Heart left ventricle (tissue), 13 donors: ENCODE measurements at regions not wholly inside any gene's neighbourhood (a gene's known extent, or its start where the extent isn't known, plus 50 kb on each side); places are given as distances from the start of the nearest gene placed in this dataset.

ENCODE experiments used
- POLR2A ChIP-seq, 2 donors: fragments of 450-650 bp; IDR thresholded peaks; one replicate each; pipeline ENCODE4 v1.6.1; 2017; ENCODE audit warnings: antibody characterized with exemption in 2 of 2, mild to moderate bottlenecking in 2 of 2, moderate library complexity in 2 of 2
- TF ChIP-seq, protein P1 (sequence below), 12 donors: fragments of 200-600 bp; sonication (generic) in 4 of 12; IDR thresholded peaks; one replicate each; pipeline versions ENCODE4 v1.5.0 to v1.8.0; 2018 to 2022; ENCODE audit warnings: antibody characterized with exemption in 12 of 12, mild to moderate bottlenecking in 5 of 12
- donor health status: ischemic (EF 13 %, LVEDD 7.1; RV severe dilation, severe dysfunction).
- donor health status: DM: no; HTN: yes; CAD: no.
- donor health status: DM: no; HTN: no; CAD: no.
- donor health status: ischemic (EF 25% LVEDD 6.9; RV normal size, moderate dysfunction).
- donor health status: ischemic (EF 25% LVEDD 5.7; RV mildly dilated, moderate dysfunction).
- donor health status: ischemic (EF 35%, LVEDD 5.7; RV mildly dilated, moderate dysfunction).
- donor health status: nonischemic (EF 11% LVEDD 7.7; RV severe dilation, severe dysfunction).
- donor health status: DM: yes; HTN: yes; CAD: no.
- donor health status: PGD.
- donor health status: ischemic (EF 29% LVEDD 5.4; RV normal size, mild dysfunction).
- donor health status: nonischemic (EF 23%, LVEDD 6.1; RV moderate dilation, normal function).

DNA sequence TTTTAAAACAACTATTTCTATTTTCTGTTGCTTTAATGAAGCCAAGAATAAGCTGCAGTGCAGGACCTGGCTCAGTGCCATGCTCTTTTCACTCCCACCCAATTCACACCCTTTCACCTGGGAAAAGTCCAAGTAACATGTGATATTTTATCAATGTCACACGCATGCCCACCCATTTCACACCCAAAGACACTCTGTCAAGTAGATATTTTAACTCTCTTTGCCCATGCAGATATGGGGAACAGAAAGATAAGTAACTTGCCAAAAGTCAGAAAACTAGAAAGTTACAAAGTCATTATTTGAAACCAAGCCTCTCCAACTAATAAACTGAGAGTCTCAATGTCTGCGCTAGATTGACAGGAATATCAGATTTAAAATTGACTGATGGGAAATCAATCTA lies 706.7 kb upstream of the PHF14 start:
- TF ChIP-seq, protein P1, sequence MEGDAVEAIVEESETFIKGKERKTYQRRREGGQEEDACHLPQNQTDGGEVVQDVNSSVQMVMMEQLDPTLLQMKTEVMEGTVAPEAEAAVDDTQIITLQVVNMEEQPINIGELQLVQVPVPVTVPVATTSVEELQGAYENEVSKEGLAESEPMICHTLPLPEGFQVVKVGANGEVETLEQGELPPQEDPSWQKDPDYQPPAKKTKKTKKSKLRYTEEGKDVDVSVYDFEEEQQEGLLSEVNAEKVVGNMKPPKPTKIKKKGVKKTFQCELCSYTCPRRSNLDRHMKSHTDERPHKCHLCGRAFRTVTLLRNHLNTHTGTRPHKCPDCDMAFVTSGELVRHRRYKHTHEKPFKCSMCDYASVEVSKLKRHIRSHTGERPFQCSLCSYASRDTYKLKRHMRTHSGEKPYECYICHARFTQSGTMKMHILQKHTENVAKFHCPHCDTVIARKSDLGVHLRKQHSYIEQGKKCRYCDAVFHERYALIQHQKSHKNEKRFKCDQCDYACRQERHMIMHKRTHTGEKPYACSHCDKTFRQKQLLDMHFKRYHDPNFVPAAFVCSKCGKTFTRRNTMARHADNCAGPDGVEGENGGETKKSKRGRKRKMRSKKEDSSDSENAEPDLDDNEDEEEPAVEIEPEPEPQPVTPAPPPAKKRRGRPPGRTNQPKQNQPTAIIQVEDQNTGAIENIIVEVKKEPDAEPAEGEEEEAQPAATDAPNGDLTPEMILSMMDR (IDR thresholded peaks at IDR 0.05) = no peak
- TF ChIP-seq POLR2A (IDR thresholded peaks at IDR 0.05) = no peak
